Heart left ventricle (tissue), 16 donors: ENCODE measurements at regions not wholly inside any gene's neighbourhood (a gene's known extent, or its start where the extent isn't known, plus 50 kb on each side); places are given as distances from the start of the nearest gene placed in this dataset.

ENCODE experiments used
- ATAC-seq, 4 donors: fragments of 200-7000 bp; cut with Tn5 transposase; one replicate each; pipeline ENCODE4 v1.9.1; 2020 to 2022; ENCODE audit warnings: moderate library complexity in 4 of 4, mild to moderate bottlenecking in 3 of 4, moderate number of reproducible peaks in 1 of 4
- DNase-seq, 5 donors: peaks; one replicate each; pipeline ENCODE4 v3.0.0-alpha.2; 2020
- H3K27ac ChIP-seq, 12 donors: fragments of 200-600 bp; sonication (generic) in 4 of 12; one replicate each; pipeline versions ENCODE4 v1.5.0 to v1.8.0; 2016 to 2022; ENCODE audit warnings: mild to moderate bottlenecking in 2 of 12
- H3K27me3 ChIP-seq, 9 donors: fragments of 200-600 bp; sonication (generic) in 2 of 9; one replicate each; pipeline versions ENCODE4 v1.5.1 to v1.8.0; 2016 to 2022; ENCODE audit warnings: mild to moderate bottlenecking in 3 of 9
- H3K36me3 ChIP-seq, 9 donors: fragments of 200-600 bp; sonication (generic) in 2 of 9; one replicate each; pipeline versions ENCODE4 v1.5.0 to v1.8.0; 2018 to 2022; ENCODE audit warnings: mild to moderate bottlenecking in 2 of 9
- H3K4me1 ChIP-seq, 12 donors: fragments of 200-600 bp; sonication (generic) in 4 of 12; one replicate each; pipeline versions ENCODE4 v1.5.0 to v1.8.0; 2016 to 2022; ENCODE audit warnings: mild to moderate bottlenecking in 3 of 12
- H3K4me3 ChIP-seq, 12 donors: fragments of 200-600 bp; sonication (generic) in 4 of 12; one replicate each; pipeline versions ENCODE4 v1.5.0 to v1.8.0; 2017 to 2022; ENCODE audit warnings: mild to moderate bottlenecking in 9 of 12, moderate library complexity in 4 of 12
- H3K9me3 ChIP-seq, 12 donors: fragments of 200-600 bp; sonication (generic) in 4 of 12; one replicate each; pipeline versions ENCODE4 v1.5.0 to v1.8.0; 2016 to 2022; ENCODE audit warnings: mild to moderate bottlenecking in 1 of 12
- POLR2A ChIP-seq, 2 donors: fragments of 450-650 bp; IDR thresholded peaks; one replicate each; pipeline ENCODE4 v1.6.1; 2017; ENCODE audit warnings: antibody characterized with exemption in 2 of 2, mild to moderate bottlenecking in 2 of 2, moderate library complexity in 2 of 2
- WGBS, 4 donors: extraction: QIAGEN DNeasy Blood & Tissue Kit in 2 of 4; methylation state at CpG; one replicate each; pipeline versions ENCODE4 v1.1.5 to v1.1.7; 2013 to 2018; 5-methylcytosine and 5-hydroxymethylcytosine counted together
- intact Hi-C, 10 donors: fragments of 100-400 bp; cut with DNase I; formaldehyde crosslinking; loops; one replicate each; pipeline versions ENCODE4 v1.11.1 to v1.14.2; 2022
- TF ChIP-seq, protein P1 (sequence below), 12 donors: fragments of 200-600 bp; sonication (generic) in 4 of 12; IDR thresholded peaks; one replicate each; pipeline versions ENCODE4 v1.5.0 to v1.8.0; 2018 to 2022; ENCODE audit warnings: antibody characterized with exemption in 12 of 12, mild to moderate bottlenecking in 5 of 12
- donor health status: ischemic (EF 13 %, LVEDD 7.1; RV severe dilation, severe dysfunction).
- donor health status: healthy with polysubstance abuse.
- donor health status: DM: no; HTN: yes; CAD: no.
- donor health status: DM: no; HTN: no; CAD: no.
- donor health status: ischemic (EF 25% LVEDD 6.9; RV normal size, moderate dysfunction).
- donor health status: ischemic (EF 25% LVEDD 5.7; RV mildly dilated, moderate dysfunction).
- donor health status: healthy.
- donor health status: DM: yes; HTN: yes; CAD: no.
- donor health status: ischemic (EF 35%, LVEDD 5.7; RV mildly dilated, moderate dysfunction).
- donor health status: nonischemic (EF 11% LVEDD 7.7; RV severe dilation, severe dysfunction).
- donor health status: DM: yes; HTN: yes; CAD: no.
- donor health status: PGD.
- donor health status: ischemic (EF 29% LVEDD 5.4; RV normal size, mild dysfunction).
- donor health status: nonischemic (EF 23%, LVEDD 6.1; RV moderate dilation, normal function).

DNA sequence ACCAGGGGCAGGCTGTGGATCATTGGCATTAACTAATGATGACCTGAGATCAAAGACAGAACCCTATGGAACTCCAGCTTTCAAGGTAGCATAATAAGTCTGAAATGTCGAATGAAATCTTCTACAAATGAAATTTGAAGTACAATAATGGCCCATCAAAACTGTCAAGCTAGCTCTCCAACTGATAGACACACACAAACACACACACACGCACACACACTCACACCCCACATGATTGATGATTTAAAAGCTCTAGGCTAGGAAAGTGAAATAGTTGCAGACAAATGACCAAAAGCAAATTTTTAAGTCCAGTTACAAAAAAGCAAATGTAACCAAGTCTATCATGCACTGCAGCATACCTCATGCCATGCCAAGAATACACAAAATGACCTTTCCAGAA lies 655.7 kb downstream of the C4orf33 start:
- no peaks in the 10 kb centered on the region for H3K9me3 ChIP-seq
- ATAC-seq (no peak), DNase-seq (no peak)
- no peak for TF ChIP-seq POLR2A (IDR thresholded peaks at IDR 0.05)
- TF ChIP-seq, protein P1, sequence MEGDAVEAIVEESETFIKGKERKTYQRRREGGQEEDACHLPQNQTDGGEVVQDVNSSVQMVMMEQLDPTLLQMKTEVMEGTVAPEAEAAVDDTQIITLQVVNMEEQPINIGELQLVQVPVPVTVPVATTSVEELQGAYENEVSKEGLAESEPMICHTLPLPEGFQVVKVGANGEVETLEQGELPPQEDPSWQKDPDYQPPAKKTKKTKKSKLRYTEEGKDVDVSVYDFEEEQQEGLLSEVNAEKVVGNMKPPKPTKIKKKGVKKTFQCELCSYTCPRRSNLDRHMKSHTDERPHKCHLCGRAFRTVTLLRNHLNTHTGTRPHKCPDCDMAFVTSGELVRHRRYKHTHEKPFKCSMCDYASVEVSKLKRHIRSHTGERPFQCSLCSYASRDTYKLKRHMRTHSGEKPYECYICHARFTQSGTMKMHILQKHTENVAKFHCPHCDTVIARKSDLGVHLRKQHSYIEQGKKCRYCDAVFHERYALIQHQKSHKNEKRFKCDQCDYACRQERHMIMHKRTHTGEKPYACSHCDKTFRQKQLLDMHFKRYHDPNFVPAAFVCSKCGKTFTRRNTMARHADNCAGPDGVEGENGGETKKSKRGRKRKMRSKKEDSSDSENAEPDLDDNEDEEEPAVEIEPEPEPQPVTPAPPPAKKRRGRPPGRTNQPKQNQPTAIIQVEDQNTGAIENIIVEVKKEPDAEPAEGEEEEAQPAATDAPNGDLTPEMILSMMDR (IDR thresholded peaks at IDR 0.05): no peak
- H3K4me3 ChIP-seq: no peak overlapping the region
- intact Hi-C loops: no loop called here
- H3K36me3 ChIP-seq: no peaks in the 10 kb centered on the region
- WGBS, 4 donors: 79 to 90% (median 84%) methylated on average over 2 of the region's 2 CpGs
- no peaks in the 10 kb centered on the region for H3K4me1 ChIP-seq
- H3K27ac ChIP-seq: no peak overlapping the region
- no peaks in the 10 kb centered on the region for H3K27me3 ChIP-seq

DNA sequence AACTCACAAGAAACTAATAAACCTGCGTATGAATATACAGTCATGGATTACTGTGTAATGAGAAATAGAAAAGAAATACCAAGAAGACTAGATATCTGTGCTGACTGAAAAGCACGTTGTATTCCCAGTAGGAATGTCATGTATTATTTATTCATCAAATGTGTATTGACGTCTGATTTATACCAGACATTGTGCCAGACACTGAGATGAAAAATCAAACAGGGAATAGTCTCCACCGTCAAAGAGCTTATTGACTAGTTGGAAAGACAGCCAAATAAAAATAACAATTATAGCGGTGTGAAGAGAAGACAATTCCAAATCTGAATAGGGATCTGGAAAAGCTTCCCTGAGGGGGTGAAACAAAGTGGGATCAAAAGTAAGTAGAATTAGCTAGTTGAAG lies 687.6 kb downstream of the C4orf33 start:
- Histone ChIP-seq H3K36me3 (no peaks in the 10 kb centered on the region), H3K9me3 (no peaks in the 10 kb centered on the region), H3K4me3 (no peak overlapping the region), H3K27ac (no peak overlapping the region), H3K4me1 (no peaks in the 10 kb centered on the region), H3K27me3 (no peaks in the 10 kb centered on the region)
- DNase-seq (no peak), ATAC-seq (no peak)
- TF ChIP-seq, protein P1 (IDR thresholded peaks at IDR 0.05): no peak
- TF ChIP-seq POLR2A (IDR thresholded peaks at IDR 0.05): no peak
- intact Hi-C loops: no loop called here
- 77 to 88% (median 84%) methylated on average over 5 of the region's 5 CpGs for WGBS, 4 donors

DNA sequence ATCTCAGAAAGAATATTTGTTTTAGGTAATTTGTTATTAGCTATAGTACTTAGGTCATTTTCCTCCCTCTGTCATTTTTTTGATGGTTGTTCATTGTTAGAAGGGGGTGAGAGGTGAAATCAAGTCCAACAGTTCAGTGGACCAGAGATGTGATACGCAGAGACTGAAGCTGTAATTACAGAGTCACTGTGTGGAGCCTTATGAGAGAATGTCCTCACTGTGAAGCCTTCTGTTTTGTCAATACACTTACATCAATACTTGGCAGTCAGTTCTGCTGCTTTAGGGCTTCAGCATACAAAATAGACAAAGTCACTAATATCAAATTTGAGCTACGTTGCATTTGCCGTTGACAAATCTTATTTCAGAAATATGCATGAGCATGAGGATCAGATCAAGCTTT lies 692.5 kb downstream of the C4orf33 start:
- peaks cover 0 to 12% (median 0%) of the 10 kb centered on the region in 12 donors for H3K9me3 ChIP-seq
- WGBS, 4 donors: 84 to 88% (median 87%) methylated on average over 3 of the region's 3 CpGs
- H3K36me3 ChIP-seq: no peaks in the 10 kb centered on the region
- TF ChIP-seq POLR2A (IDR thresholded peaks at IDR 0.05): no peak
- TF ChIP-seq, protein P1 (IDR thresholded peaks at IDR 0.05): no peak
- no peak for DNase-seq
- no peaks in the 10 kb centered on the region for H3K27me3 ChIP-seq
- intact Hi-C loops: no loop called here
- no peak overlapping the region for H3K4me3 ChIP-seq
- H3K27ac ChIP-seq: no peak overlapping the region
- ATAC-seq: no peak
- no peaks in the 10 kb centered on the region for H3K4me1 ChIP-seq

DNA sequence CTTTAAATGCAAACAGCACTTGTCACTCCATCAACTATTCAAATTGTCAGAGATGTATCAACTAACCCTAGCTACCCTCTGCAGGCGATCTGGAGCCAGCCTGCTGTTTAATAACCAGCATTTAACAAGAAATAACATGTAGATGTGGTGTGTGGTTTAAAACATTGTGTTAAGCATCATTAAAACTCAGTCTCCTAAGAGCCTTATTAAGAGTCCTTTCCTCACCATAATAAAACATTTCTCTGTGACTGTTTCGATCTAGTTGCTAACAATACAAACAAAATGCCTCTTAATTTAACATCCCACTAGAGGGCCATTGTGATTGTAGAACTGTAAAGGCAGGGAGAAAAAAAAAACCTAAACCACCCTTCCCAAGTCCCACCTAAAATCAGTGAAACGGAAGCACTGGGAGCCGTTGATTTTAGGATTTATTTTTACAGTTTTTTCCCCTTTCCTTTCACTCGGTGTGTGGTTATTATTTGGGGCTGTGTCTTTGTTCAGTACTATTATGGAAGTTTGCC lies 708.6 kb downstream of the C4orf33 start:
- no peaks in the 10 kb centered on the region for H3K36me3 ChIP-seq
- TF ChIP-seq, protein P1 (IDR thresholded peaks at IDR 0.05): no peak
- TF ChIP-seq POLR2A (IDR thresholded peaks at IDR 0.05): no peak
- intact Hi-C loops: no loop called here
- H3K4me1 ChIP-seq: no peaks in the 10 kb centered on the region
- ATAC-seq: no peak
- no peak overlapping the region for H3K4me3 ChIP-seq
- no peaks in the 10 kb centered on the region for H3K27me3 ChIP-seq
- 61 to 75% (median 67%) methylated on average over 5 of the region's 5 CpGs for WGBS, 4 donors
- DNase-seq: no peak
- H3K27ac ChIP-seq: no peak overlapping the region
- H3K9me3 ChIP-seq: no peaks in the 10 kb centered on the region
